Muscle layer of colon (tissue), 2 donors: ENCODE measurements at regions not wholly inside any gene's neighbourhood (a gene's known extent, or its start where the extent isn't known, plus 50 kb on each side); places are given as distances from the start of the nearest gene placed in this dataset.
"Not testable (repeated sequence)": the region's sequence is repeated elsewhere in the genome, so short reads cannot be mapped to it uniquely, and the experiment has no call there.

Experiments
- H3K27ac ChIP-seq: one replicate; pipeline ENCODE4 v1.7.0; 2013; ENCODE audit warnings: low read depth, mild to moderate bottlenecking, low read length, moderate library complexity
- H3K27me3 ChIP-seq, 2 donors: one replicate each; pipeline ENCODE4 v1.7.0; 2013; ENCODE audit warnings: low read length in 2 of 2, mild to moderate bottlenecking in 2 of 2; ENCODE audit not compliant: insufficient read depth in 2 of 2, control insufficient read depth in 1 of 2
- H3K36me3 ChIP-seq: one replicate; pipeline ENCODE4 v1.7.0; 2013; ENCODE audit warnings: mild to moderate bottlenecking, low read length; ENCODE audit not compliant: insufficient read depth
- H3K4me1 ChIP-seq: one replicate; pipeline ENCODE4 v1.7.0; 2013; ENCODE audit warnings: mild to moderate bottlenecking, low read length; ENCODE audit not compliant: insufficient read depth
- H3K4me3 ChIP-seq, 2 donors: one replicate each; pipeline ENCODE4 v1.7.0; 2013; ENCODE audit warnings: low read length in 2 of 2, low read depth in 1 of 2, mild to moderate bottlenecking in 1 of 2, moderate library complexity in 1 of 2
- H3K9ac ChIP-seq: one replicate; pipeline ENCODE4 v1.7.0; 2013; ENCODE audit warnings: low read length
- H3K9me3 ChIP-seq: one replicate; pipeline ENCODE4 v1.7.0; 2013; ENCODE audit warnings: mild to moderate bottlenecking, low read length
- donor health status: abdominal sarcoma.
- donor health status: Adenocarcinoma of cecum.

- H3K36me3 ChIP-seq, H3K9me3 ChIP-seq, H3K4me3 ChIP-seq, H3K9ac ChIP-seq, H3K4me1 ChIP-seq, H3K27me3 ChIP-seq, H3K27ac ChIP-seq: not testable (repeated sequence)
Measured at GRCh38 chr11:42822188-42822587, 489.6 kb upstream of the API5 start.

- Histone ChIP-seq H3K4me3 (no peak overlapping the region), H3K9ac (no peak overlapping the region), H3K27ac (no peak overlapping the region), H3K4me1 (no peaks in the 10 kb centered on the region), H3K36me3 (no peaks in the 10 kb centered on the region), H3K9me3 (no peaks in the 10 kb centered on the region), H3K27me3 (no peaks in the 10 kb centered on the region)
Measured at GRCh38 chr11:42823546-42823945, 488.2 kb upstream of the API5 start.

DNA sequence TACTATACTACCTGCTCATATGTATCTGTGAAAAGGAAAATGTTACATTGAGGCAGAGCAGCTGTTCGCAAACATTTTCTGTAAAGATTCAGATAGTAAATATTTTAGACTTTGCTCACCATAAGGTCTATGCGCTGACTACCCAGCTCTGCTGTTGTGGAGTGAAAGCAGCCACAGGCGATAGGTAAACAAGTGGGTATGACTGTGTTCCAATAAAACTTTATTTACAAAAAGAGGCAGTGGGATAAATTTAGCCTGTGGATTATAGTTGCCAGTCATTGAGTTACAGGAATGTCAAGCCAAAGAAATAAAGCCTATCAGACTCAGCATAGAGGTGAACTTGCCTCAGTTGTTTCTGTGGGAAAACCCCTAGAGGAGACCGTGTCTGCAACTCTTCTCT, 487.7 kb upstream of the API5 start:
- H3K4me3 ChIP-seq = no peak overlapping the region
- no peaks in the 10 kb centered on the region for H3K36me3 ChIP-seq
- no peak overlapping the region for H3K9ac ChIP-seq
- H3K27ac ChIP-seq = no peak overlapping the region
- H3K27me3 ChIP-seq = no peaks in the 10 kb centered on the region
- no peaks in the 10 kb centered on the region for H3K4me1 ChIP-seq
- H3K9me3 ChIP-seq = no peaks in the 10 kb centered on the region

DNA sequence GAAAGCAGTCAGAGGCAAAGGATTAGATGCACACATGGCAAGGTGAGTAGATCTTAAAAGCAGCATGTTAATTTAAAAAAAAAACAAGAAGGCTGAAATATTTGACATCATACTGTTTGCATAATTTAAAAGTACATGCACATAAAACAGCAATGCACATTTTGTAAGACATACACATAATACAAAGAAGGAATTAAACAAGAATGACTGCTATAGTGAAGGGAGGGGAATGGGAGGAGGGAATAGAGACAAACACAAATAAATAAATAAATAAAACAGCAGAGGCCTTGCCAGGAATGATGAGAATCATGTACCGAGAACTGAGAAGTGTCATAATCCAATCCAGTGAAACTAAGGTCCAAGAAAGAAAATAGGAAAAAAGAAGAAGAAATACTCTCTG, 486.2 kb upstream of the API5 start:
- no peaks in the 10 kb centered on the region for H3K4me1 ChIP-seq
- H3K9me3 ChIP-seq = no peaks in the 10 kb centered on the region
- no peak overlapping the region for H3K27ac ChIP-seq
- H3K4me3 ChIP-seq = no peak overlapping the region
- H3K27me3 ChIP-seq = no peaks in the 10 kb centered on the region
- H3K36me3 ChIP-seq = no peaks in the 10 kb centered on the region
- H3K9ac ChIP-seq = no peak overlapping the region

- Histone ChIP-seq H3K36me3 (no peaks in the 10 kb centered on the region), H3K27ac (no peak overlapping the region), H3K9me3 (no peaks in the 10 kb centered on the region), H3K4me3 (no peak overlapping the region), H3K9ac (no peak overlapping the region), H3K27me3 (no peaks in the 10 kb centered on the region), H3K4me1 (no peaks in the 10 kb centered on the region)
Measured at GRCh38 chr11:42827845-42828244, 484.0 kb upstream of the API5 start.

DNA sequence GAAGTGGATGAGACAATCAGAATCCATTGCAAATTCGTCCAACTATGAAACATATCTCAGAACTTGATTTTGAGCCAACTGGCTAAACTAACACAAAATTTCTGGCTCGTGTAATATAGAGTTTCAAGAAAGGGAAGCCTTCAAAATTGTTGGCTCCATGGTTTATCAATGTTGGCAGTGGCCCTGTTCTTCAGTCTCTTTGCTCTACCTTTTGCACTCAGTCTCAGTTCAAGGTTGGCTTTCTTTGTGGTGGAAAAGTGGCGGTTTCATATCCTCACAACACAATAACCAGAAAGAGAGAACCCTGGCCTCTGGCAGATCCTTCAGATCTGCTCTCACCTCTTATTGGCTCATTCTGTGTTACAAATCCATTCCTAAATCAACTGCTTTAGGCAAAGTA, 473.8 kb upstream of the API5 start:
- Histone ChIP-seq H3K4me3 (no peak overlapping the region), H3K36me3 (no peaks in the 10 kb centered on the region), H3K9ac (no peak overlapping the region), H3K9me3 (no peaks in the 10 kb centered on the region), H3K4me1 (no peaks in the 10 kb centered on the region), H3K27ac (no peak overlapping the region), H3K27me3 (no peaks in the 10 kb centered on the region)

- no peaks in the 10 kb centered on the region for H3K36me3 ChIP-seq
- no peak overlapping the region for H3K27ac ChIP-seq
- no peaks in the 10 kb centered on the region for H3K27me3 ChIP-seq
- no peaks in the 10 kb centered on the region for H3K9me3 ChIP-seq
- no peak overlapping the region for H3K9ac ChIP-seq
- H3K4me1 ChIP-seq = no peaks in the 10 kb centered on the region
- no peak overlapping the region for H3K4me3 ChIP-seq
Measured at GRCh38 chr11:42840176-42840829, 471.5 kb upstream of the API5 start.

GRCh38 chr11:42840860-42841259, 470.9 kb upstream of the API5 start:
- no peak overlapping the region for H3K27ac ChIP-seq
- H3K9ac ChIP-seq = no peak overlapping the region
- no peak overlapping the region for H3K4me3 ChIP-seq
- H3K36me3 ChIP-seq = no peaks in the 10 kb centered on the region
- H3K4me1 ChIP-seq = no peaks in the 10 kb centered on the region
- no peaks in the 10 kb centered on the region for H3K27me3 ChIP-seq
- H3K9me3 ChIP-seq = no peaks in the 10 kb centered on the region

DNA sequence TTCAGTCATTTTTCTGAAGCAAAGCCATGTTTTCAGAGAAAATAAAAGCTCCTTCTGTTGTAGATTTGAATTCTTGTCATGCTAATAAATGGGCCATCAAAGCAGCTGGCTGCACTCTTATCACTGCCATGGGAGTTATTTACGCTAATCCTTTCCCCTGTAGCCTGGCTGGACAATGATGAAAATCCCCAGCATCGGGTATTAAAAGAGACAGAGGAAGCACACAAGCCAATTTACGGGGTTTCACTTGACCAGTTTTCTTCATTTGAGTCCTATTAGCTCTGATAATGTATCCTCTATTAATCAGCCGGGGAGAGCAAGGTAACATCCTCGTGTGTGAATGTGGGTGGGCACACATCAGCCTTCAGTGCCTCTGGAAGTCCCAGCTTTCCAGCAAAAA, 470.2 kb upstream of the API5 start:
- Histone ChIP-seq H3K27me3 (no peaks in the 10 kb centered on the region), H3K4me3 (no peak overlapping the region), H3K9ac (no peak overlapping the region), H3K4me1 (no peaks in the 10 kb centered on the region), H3K9me3 (no peaks in the 10 kb centered on the region), H3K36me3 (no peaks in the 10 kb centered on the region), H3K27ac (no peak overlapping the region)

DNA sequence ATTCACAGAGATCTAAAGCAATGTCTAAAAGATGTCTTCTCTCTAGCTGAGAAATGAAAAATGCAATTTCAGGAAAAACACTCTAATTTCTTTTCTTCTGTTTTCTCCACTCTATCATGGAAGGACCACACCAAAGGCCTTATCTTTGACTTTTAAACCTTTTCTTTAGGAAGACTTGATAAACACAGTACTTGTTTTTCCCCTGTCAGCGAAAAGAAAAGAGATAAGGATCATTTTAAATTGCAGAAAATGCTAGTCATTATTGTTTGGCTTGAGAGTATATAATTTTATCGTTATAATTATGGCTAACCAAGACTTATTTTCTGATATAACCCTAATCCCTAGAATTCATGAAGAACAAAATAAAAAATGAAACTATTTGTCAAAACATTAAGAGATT, 462.4 kb upstream of the API5 start:
- Histone ChIP-seq H3K9me3 (no peaks in the 10 kb centered on the region), H3K4me1 (no peaks in the 10 kb centered on the region), H3K9ac (no peak overlapping the region), H3K27me3 (no peaks in the 10 kb centered on the region), H3K4me3 (no peak overlapping the region), H3K27ac (no peak overlapping the region), H3K36me3 (no peaks in the 10 kb centered on the region)

DNA sequence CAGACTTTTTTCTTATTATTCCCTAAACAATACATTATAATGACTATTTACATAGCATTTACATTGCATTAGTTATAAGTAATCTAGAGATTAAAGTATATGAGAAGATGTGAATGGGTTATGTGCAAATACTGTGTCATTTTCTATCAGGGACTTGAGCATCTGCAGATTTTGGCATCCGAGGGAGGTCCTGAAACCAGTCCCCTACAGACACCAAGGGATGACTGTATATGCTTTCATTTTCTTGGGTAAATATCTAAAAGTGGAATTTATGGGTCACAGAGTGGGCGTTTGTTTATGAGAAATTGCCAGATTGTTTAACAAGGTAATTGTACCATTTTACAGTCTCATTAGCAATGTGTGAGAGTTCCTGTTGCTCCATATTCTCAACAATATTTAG, 454.5 kb upstream of the API5 start:
- Histone ChIP-seq H3K4me1 (no peaks in the 10 kb centered on the region), H3K9me3 (no peaks in the 10 kb centered on the region), H3K9ac (no peak overlapping the region), H3K27ac (no peak overlapping the region), H3K36me3 (no peaks in the 10 kb centered on the region), H3K4me3 (no peak overlapping the region), H3K27me3 (no peaks in the 10 kb centered on the region)

DNA sequence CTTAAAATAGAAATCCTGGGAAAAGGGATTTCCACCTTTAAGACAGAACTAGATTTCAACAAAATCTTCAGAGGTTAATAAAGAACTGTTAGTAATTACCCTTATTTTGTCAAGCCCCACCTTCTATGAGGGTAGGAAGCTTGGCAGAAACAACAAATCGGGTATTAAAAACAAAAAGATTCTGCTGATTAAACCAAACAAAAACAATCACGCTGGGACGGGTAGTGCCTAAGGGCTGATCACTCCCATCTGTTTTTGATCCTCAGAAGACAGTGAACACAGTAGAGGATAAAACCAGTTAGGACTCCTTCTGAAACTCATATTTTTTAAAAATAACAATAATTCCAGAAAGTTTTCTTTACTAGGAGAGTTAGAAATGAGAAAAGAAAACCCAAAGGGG, 441.3 kb upstream of the API5 start:
- Histone ChIP-seq H3K27ac (no peak overlapping the region), H3K9me3 (no peaks in the 10 kb centered on the region), H3K9ac (no peak overlapping the region), H3K4me3 (no peak overlapping the region), H3K36me3 (no peaks in the 10 kb centered on the region), H3K4me1 (no peaks in the 10 kb centered on the region), H3K27me3 (no peaks in the 10 kb centered on the region)
